HCT116 (cell line): ENCODE measurements at regions not wholly inside any gene's neighbourhood (a gene's known extent, or its start where the extent isn't known, plus 50 kb on each side); places are given as distances from the start of the nearest gene placed in this dataset.

Source experiments
- ATAC-seq: fragments of 200-7000 bp; cut with Tn5 transposase; 2 replicates; pipeline ENCODE4 v1.9.1; 2020; ENCODE audit warnings: mild to moderate bottlenecking, moderate library complexity
- BruUV-seq: library from RNA; stranded (reverse); fragments of 400-500 nt; replicated peaks from 2 replicates; lab custom pipeline; 2021; lab: Mats Ljungman, UMichigan
- CTCF ChIA-PET: fragments of 300-600 bp; sonication (Branson Sonifier 250); formaldehyde crosslinking; loops from one replicate; lab custom pipeline; 2021; ENCODE audit warnings: antibody characterized with exemption; lab: Charles Lee
- POLR2A ChIA-PET: fragments of 300-600, 350-600 bp; sonication (Branson Sonifier 250); formaldehyde crosslinking; loops from one replicate; lab custom pipeline; 2021; ENCODE audit warnings: antibody characterized with exemption; lab: Charles Lee
- RAD21 ChIA-PET, 2 experiments: fragments of 300-600 bp; sonication (Branson Sonifier 250); formaldehyde crosslinking; loops; one replicate each; lab custom pipeline; 2023; ENCODE audit warnings: low total read pairs in 2 of 2; ENCODE audit not compliant: uncharacterized antibody in 2 of 2, unreplicated experiment in 2 of 2, low non-redundant PET in 1 of 2; lab: Charles Lee
- DNase-seq: peaks from one replicate; pipeline ENCODE4 v3.0.0-alpha.2; 2010; ENCODE audit warnings: low read depth, low spot score
- H2AFZ ChIP-seq: fragments of 200-600 bp; shearing (Covaris generic), sonication (generic); 2 replicates; pipeline ENCODE4 v1.6.1; 2017; ENCODE audit warnings: low read depth, mixed run types, mixed read lengths, antibody characterized with exemption, low read length; ENCODE audit not compliant: poor library complexity, severe bottlenecking
- H3K27ac ChIP-seq: 2 replicates; pipeline ENCODE4 v1.5.1; 2012; ENCODE audit warnings: low read depth, low read length
- H3K27me3 ChIP-seq: fragments of 200-600 bp; sonication (generic); 2 replicates; pipeline ENCODE4 v1.6.1; 2016; ENCODE audit warnings: mixed run types, low read length, mixed read lengths; ENCODE audit not compliant: insufficient read depth
- H3K36me3 ChIP-seq, 2 experiments: fragments of 200-500 bp in 1 of 2; fragments of 200-600 bp in 1 of 2; sonication (Bioruptor generic) in 1 of 2; sonication (generic) in 1 of 2; 2 replicates each; pipeline versions ENCODE4 v1.5.1 to v1.6.1; 2014 to 2016; ENCODE audit warnings: low read length in 2 of 2, inconsistent platforms in 1 of 2, mixed read lengths in 1 of 2, mixed run types in 1 of 2; ENCODE audit not compliant: insufficient read depth in 2 of 2, control insufficient read depth in 1 of 2
- H3K4me1 ChIP-seq, 2 experiments: fragments of 200-600 bp in 1 of 2; sonication (generic) in 1 of 2; 2 replicates each; pipeline versions ENCODE4 v1.5.1 to v1.6.1; 2012 to 2017; ENCODE audit warnings: low read length in 2 of 2, inconsistent platforms in 1 of 2, mild to moderate bottlenecking in 1 of 2, mixed read lengths in 1 of 2, mixed run types in 1 of 2, moderate library complexity in 1 of 2; ENCODE audit not compliant: insufficient read depth in 2 of 2, control insufficient read depth in 1 of 2
- H3K4me2 ChIP-seq: fragments of 200-600 bp; sonication (generic); 2 replicates; pipeline ENCODE4 v1.6.1; 2017; ENCODE audit warnings: mixed run types, low read length, mixed read lengths
- H3K4me3 ChIP-seq, 2 experiments: fragments of 200-600 bp in 1 of 2; sonication (generic) in 1 of 2; replicated peaks in 1 of 2; 2 replicates each; pipeline ENCODE4 v1.5.1; 2011 to 2016; ENCODE audit warnings: low read length in 2 of 2, control low read depth in 1 of 2, low read depth in 1 of 2, mild to moderate bottlenecking in 1 of 2, mixed read lengths in 1 of 2, mixed run types in 1 of 2
- H3K79me2 ChIP-seq: fragments of 200-600 bp; sonication (generic); 2 replicates; pipeline ENCODE4 v1.6.1; 2017; ENCODE audit warnings: mild to moderate bottlenecking, mixed run types, low read length, moderate library complexity, mixed read lengths; ENCODE audit not compliant: insufficient read depth
- H3K9ac ChIP-seq: fragments of 200-600 bp; sonication (generic); 2 replicates; pipeline ENCODE4 v1.6.1; 2016; ENCODE audit warnings: low read length, mixed read lengths
- H3K9me2 ChIP-seq: fragments of 200-600 bp; sonication (generic), shearing (Covaris generic); 2 replicates; pipeline ENCODE4 v1.6.1; 2017; ENCODE audit warnings: mixed run types, mild to moderate bottlenecking, moderate library complexity; ENCODE audit not compliant: insufficient read depth
- H3K9me3 ChIP-seq, 2 experiments: fragments of 200-500 bp in 1 of 2; fragments of 200-600 bp in 1 of 2; sonication (Bioruptor generic) in 1 of 2; sonication (generic) in 1 of 2; 2 replicates each; pipeline ENCODE4 v1.6.1; 2014 to 2017; ENCODE audit warnings: low read length in 2 of 2, mixed read lengths in 2 of 2, inconsistent platforms in 1 of 2, low read depth in 1 of 2, mild to moderate bottlenecking in 1 of 2, mixed run types in 1 of 2, moderate library complexity in 1 of 2; ENCODE audit not compliant: control insufficient read depth in 1 of 2, insufficient read depth in 1 of 2
- H4K20me1 ChIP-seq: fragments of 200-600 bp; sonication (generic), shearing (Covaris generic); 2 replicates; pipeline ENCODE4 v1.6.1; 2017; ENCODE audit warnings: mixed run types, mild to moderate bottlenecking, moderate library complexity; ENCODE audit not compliant: insufficient read depth
- CBX3 ChIP-seq: IDR thresholded peaks from 2 replicates; pipeline ENCODE4 v1.6.1; 2012; ENCODE audit warnings: low read depth
- CEBPB ChIP-seq: IDR thresholded peaks from 2 replicates; pipeline ENCODE4 v1.6.1; 2012; ENCODE audit warnings: low read depth
- EGR1 ChIP-seq: IDR thresholded peaks from 2 replicates; pipeline ENCODE4 v1.6.1; 2012; ENCODE audit warnings: low read depth
- ELF1 ChIP-seq: IDR thresholded peaks from 2 replicates; pipeline ENCODE4 v1.6.1; 2012; ENCODE audit warnings: low read depth, borderline replicate concordance
- JUND ChIP-seq: IDR thresholded peaks from 2 replicates; pipeline ENCODE4 v1.6.1; 2012
- MAX ChIP-seq: IDR thresholded peaks from 2 replicates; pipeline ENCODE4 v1.6.1; 2012
- POLR2A ChIP-seq: IDR thresholded peaks from 2 replicates; pipeline ENCODE4 v1.7.0; 2011; ENCODE audit warnings: borderline replicate concordance; ENCODE audit not compliant: insufficient read depth, insufficient read length; ENCODE audit errors: extremely low read depth
- POLR2AphosphoS5 ChIP-seq: IDR thresholded peaks from 2 replicates; pipeline ENCODE4 v1.6.1; 2011; ENCODE audit warnings: mild to moderate bottlenecking, low read depth, low read length, moderate library complexity
- RAD21 ChIP-seq: IDR thresholded peaks from 2 replicates; pipeline ENCODE4 v1.6.1; 2012; ENCODE audit warnings: low read depth, mild to moderate bottlenecking
- SIN3A ChIP-seq: IDR thresholded peaks from 2 replicates; pipeline ENCODE4 v1.6.1; 2012; ENCODE audit warnings: low read depth
- SP1 ChIP-seq: IDR thresholded peaks from 2 replicates; pipeline ENCODE4 v1.6.1; 2012; ENCODE audit warnings: low read depth
- SRF ChIP-seq: IDR thresholded peaks from 2 replicates; pipeline ENCODE4 v1.6.1; 2012; ENCODE audit warnings: low read depth
- TCF7L2 ChIP-seq: IDR thresholded peaks from 2 replicates; pipeline ENCODE4 v1.7.0; 2011; ENCODE audit warnings: borderline replicate concordance, inconsistent platforms; ENCODE audit not compliant: insufficient read depth, insufficient read length; ENCODE audit errors: extremely low read depth
- YY1 ChIP-seq: IDR thresholded peaks from 2 replicates; pipeline ENCODE4 v1.6.1; 2011; ENCODE audit warnings: low read length, low read depth, moderate library complexity, mild to moderate bottlenecking; ENCODE audit not compliant: insufficient replicate concordance; ENCODE audit errors: extremely low read depth
- ZFX ChIP-seq: fragments of 450-650 bp; IDR thresholded peaks from 2 replicates; pipeline ENCODE4 v1.6.1; 2017
- ZNF274 ChIP-seq: fragments of 200-500 bp; sonication (Bioruptor generic); IDR thresholded peaks from 2 replicates; pipeline ENCODE4 v1.6.1; 2014; ENCODE audit warnings: mild to moderate bottlenecking, low read depth, low read length, inconsistent platforms
- intact Hi-C: fragments of 100-400 bp; cut with micrococcal nuclease; formaldehyde crosslinking; loops from 2 replicates; pipeline ENCODE4 v1.10.0; 2022

GRCh38 chr16:62929593-62929992 lies 893.4 kb upstream of the CDH8 start:
- ATAC-seq (no peak), DNase-seq (no peak)
- intact Hi-C loops = no loop called here
- TF ChIP-seq EGR1 = no peak
- no peak for TF ChIP-seq SIN3A
- no peak for TF ChIP-seq CEBPB
- no peak for TF ChIP-seq ZFX
- no peak for TF ChIP-seq ELF1
- no peak for TF ChIP-seq TCF7L2
- no peak for TF ChIP-seq POLR2A
- no peak for TF ChIP-seq JUND
- no peak for TF ChIP-seq ZNF274
- TF ChIP-seq RAD21 = no peak
- no peak for TF ChIP-seq SP1
- TF ChIP-seq CBX3 = no peak
- TF ChIP-seq SRF = no peak
- no peak for TF ChIP-seq MAX
- no peak for TF ChIP-seq YY1
- no peak for TF ChIP-seq POLR2AphosphoS5
- H2AFZ ChIP-seq = no peak overlapping the region
- CTCF ChIA-PET = no interaction called here
- H3K9ac ChIP-seq = no peak overlapping the region
- no peaks in the 10 kb centered on the region for H3K36me3 ChIP-seq
- no peaks in the 10 kb centered on the region for H4K20me1 ChIP-seq
- no peak overlapping the region for H3K4me2 ChIP-seq
- H3K4me3 ChIP-seq = no peak overlapping the region
- H3K27me3 ChIP-seq = no peaks in the 10 kb centered on the region
- BruUV-seq = no TSS peak
- H3K27ac ChIP-seq = no peak overlapping the region
- RAD21 ChIA-PET = no interaction called here
- peaks cover 5 to 18% of the 10 kb centered on the region in 2 experiments; a peak in 2 of 4 replicates for H3K9me3 ChIP-seq
- H3K9me2 ChIP-seq = no peaks in the 10 kb centered on the region
- POLR2A ChIA-PET = no interaction called here
- no peaks in the 10 kb centered on the region for H3K4me1 ChIP-seq
- no peaks in the 10 kb centered on the region for H3K79me2 ChIP-seq
